Neuronal stem cell (in vitro differentiated cells): ENCODE measurements at regions not wholly inside any gene's neighbourhood (a gene's known extent, or its start where the extent isn't known, plus 50 kb on each side); places are given as distances from the start of the nearest gene placed in this dataset.

ENCODE experiments used
- DNase-seq: peaks from one replicate; pipeline ENCODE4 v3.0.0-alpha.2; 2013; ENCODE audit warnings: low spot score
- H2AFZ ChIP-seq: one replicate; pipeline ENCODE4 v1.6.1; 2013; ENCODE audit warnings: mild to moderate bottlenecking, low read length, inconsistent platforms
- H2AK5ac ChIP-seq: 2 replicates; pipeline ENCODE4 v1.6.1; 2013; ENCODE audit warnings: low read depth, mild to moderate bottlenecking, inconsistent platforms, low read length, moderate library complexity, mixed read lengths
- H2BK120ac ChIP-seq: 2 replicates; pipeline ENCODE4 v1.6.1; 2013; ENCODE audit warnings: low read depth, mild to moderate bottlenecking, inconsistent platforms, low read length, moderate library complexity, mixed read lengths
- H2BK12ac ChIP-seq: one replicate; pipeline ENCODE4 v1.6.1; 2013; ENCODE audit warnings: low read length, inconsistent platforms
- H2BK15ac ChIP-seq: 2 replicates; pipeline ENCODE4 v1.6.1; 2013; ENCODE audit warnings: mild to moderate bottlenecking, low read length, inconsistent platforms, mixed read lengths
- H2BK5ac ChIP-seq: one replicate; pipeline ENCODE4 v1.6.1; 2013; ENCODE audit warnings: inconsistent platforms, mild to moderate bottlenecking, low read length, moderate library complexity
- H3K14ac ChIP-seq: one replicate; pipeline ENCODE4 v1.6.1; 2013; ENCODE audit warnings: low read length, inconsistent platforms
- H3K18ac ChIP-seq: 2 replicates; pipeline ENCODE4 v1.6.1; 2013; ENCODE audit warnings: low read length, inconsistent platforms
- H3K23ac ChIP-seq: 2 replicates; pipeline ENCODE4 v1.6.1; 2013; ENCODE audit warnings: low read depth, mild to moderate bottlenecking, mixed read lengths, low read length, inconsistent platforms; ENCODE audit not compliant: poor library complexity
- H3K27ac ChIP-seq: replicated peaks from 3 replicates; pipeline ENCODE4 v1.5.1; 2013; ENCODE audit warnings: low read length, inconsistent platforms
- H3K27me3 ChIP-seq, 3 experiments: 2 replicates each; pipeline ENCODE4 v1.6.1; 2013; ENCODE audit warnings: low read length in 3 of 3, mild to moderate bottlenecking in 2 of 3, inconsistent platforms in 1 of 3, low read depth in 1 of 3, mixed read lengths in 1 of 3, moderate library complexity in 1 of 3; ENCODE audit not compliant: control insufficient read depth in 3 of 3, insufficient read depth in 3 of 3
- H3K36me3 ChIP-seq, 2 donors: replicated peaks in 1 of 2; 2 replicates each; pipeline ENCODE4 v1.6.1; 2013; ENCODE audit warnings: low read length in 2 of 2; ENCODE audit not compliant: control insufficient read depth in 2 of 2, insufficient read depth in 2 of 2
- H3K4ac ChIP-seq: 2 replicates; pipeline ENCODE4 v1.6.1; 2013; ENCODE audit warnings: inconsistent platforms, mild to moderate bottlenecking, low read length, moderate library complexity
- H3K4me1 ChIP-seq, 2 donors: 1 replicate in 1 of 2; 2 replicates in 1 of 2; pipeline ENCODE4 v1.6.1; 2013; ENCODE audit warnings: low read length in 2 of 2, low read depth in 1 of 2; ENCODE audit not compliant: control insufficient read depth in 2 of 2, insufficient read depth in 1 of 2
- H3K4me2 ChIP-seq: one replicate; pipeline ENCODE4 v1.6.1; 2013; ENCODE audit warnings: mild to moderate bottlenecking, low read length, inconsistent platforms; ENCODE audit not compliant: insufficient read depth, poor library complexity, severe bottlenecking
- H3K4me3 ChIP-seq, 2 donors: 2 replicates each; pipeline ENCODE4 v1.5.1; 2013; ENCODE audit warnings: low read length in 2 of 2, mild to moderate bottlenecking in 2 of 2, inconsistent platforms in 1 of 2, moderate library complexity in 1 of 2
- H3K79me1 ChIP-seq: one replicate; pipeline ENCODE4 v1.6.1; 2013; ENCODE audit warnings: low read depth, mild to moderate bottlenecking, inconsistent platforms, low read length, moderate library complexity
- H3K9ac ChIP-seq: one replicate; pipeline ENCODE4 v1.6.1; 2013; ENCODE audit warnings: mild to moderate bottlenecking, low read depth, low read length, inconsistent platforms; ENCODE audit not compliant: poor library complexity
- H3K9me3 ChIP-seq, 2 donors: replicated peaks in 1 of 2; 2 replicates each; pipeline versions ENCODE3 to v1.6.1; 2013; ENCODE audit warnings: low read length in 2 of 2, mild to moderate bottlenecking in 2 of 2, inconsistent platforms in 1 of 2, low read depth in 1 of 2, mixed read lengths in 1 of 2, moderate library complexity in 1 of 2; ENCODE audit not compliant: control insufficient read depth in 2 of 2, insufficient read depth in 1 of 2
- H4K8ac ChIP-seq: one replicate; pipeline ENCODE4 v1.6.1; 2013; ENCODE audit warnings: low read depth, mild to moderate bottlenecking, inconsistent platforms, low read length, moderate library complexity
- H4K91ac ChIP-seq: one replicate; pipeline ENCODE4 v1.6.1; 2013; ENCODE audit warnings: low read length, low read depth, mild to moderate bottlenecking, inconsistent platforms; ENCODE audit not compliant: poor library complexity
- WGBS, 2 donors: extraction: QIAGEN DNeasy Blood & Tissue Kit; methylation state at CpG; one replicate each; pipeline ENCODE4 v1.1.7; 2013; ENCODE audit warnings: missing lambda C conversion rate in 2 of 2, mixed read lengths in 1 of 2; ENCODE audit not compliant: insufficient read length in 2 of 2, insufficient replicate concordance in 1 of 2; ENCODE audit errors: extremely low coverage in 2 of 2; 5-methylcytosine and 5-hydroxymethylcytosine counted together

GRCh38 chr4:164617426-164617825 lies 136.5 kb upstream of the SMIM31 start:
- Histone ChIP-seq H2AFZ (no peak overlapping the region), H3K27me3 (no peaks in the 10 kb centered on the region), H2BK15ac (no peak overlapping the region), H2BK120ac (no peak overlapping the region), H2BK12ac (no peak overlapping the region), H4K8ac (no peak overlapping the region), H3K9ac (no peak overlapping the region), H2BK5ac (no peak overlapping the region), H3K4me1 (peaks cover 0 to 2% of the 10 kb centered on the region in 2 donors), H3K36me3 (no peaks in the 10 kb centered on the region), H3K9me3 (no peaks in the 10 kb centered on the region), H3K4me3 (no peak overlapping the region), H3K14ac (no peak overlapping the region), H3K4ac (no peak overlapping the region), H3K4me2 (no peak overlapping the region), H3K18ac (no peak overlapping the region), H3K27ac (no peak overlapping the region), H2AK5ac (no peak overlapping the region), H3K23ac (no peak overlapping the region), H3K79me1 (no peaks in the 10 kb centered on the region), H4K91ac (no peak overlapping the region)
- no peak for DNase-seq

- Histone ChIP-seq H2AK5ac (no peak overlapping the region), H4K8ac (no peak overlapping the region), H3K4me2 (no peak overlapping the region), H3K79me1 (no peaks in the 10 kb centered on the region), H3K27me3 (no peaks in the 10 kb centered on the region), H3K9ac (no peak overlapping the region), H3K27ac (no peak overlapping the region), H2AFZ (no peak overlapping the region), H3K14ac (no peak overlapping the region), H2BK12ac (no peak overlapping the region), H3K9me3 (no peaks in the 10 kb centered on the region), H3K4ac (no peak overlapping the region), H2BK120ac (no peak overlapping the region), H4K91ac (no peak overlapping the region), H3K36me3 (no peaks in the 10 kb centered on the region), H3K4me1 (peaks cover 0 to 2% of the 10 kb centered on the region in 2 donors), H2BK5ac (no peak overlapping the region), H3K23ac (no peak overlapping the region), H3K18ac (no peak overlapping the region), H2BK15ac (no peak overlapping the region), H3K4me3 (no peak overlapping the region)
- no peak for DNase-seq
- WGBS, 2 donors = no CpG with 5 or more reads among the region's 3 CpGs
Measured at GRCh38 chr4:164617911-164618310, 136.0 kb upstream of the SMIM31 start.

- Histone ChIP-seq H3K9me3 (no peaks in the 10 kb centered on the region), H2BK15ac (no peak overlapping the region), H2BK120ac (no peak overlapping the region), H3K4me3 (no peak overlapping the region), H3K36me3 (no peaks in the 10 kb centered on the region), H2BK5ac (no peak overlapping the region), H2AFZ (no peak overlapping the region), H2BK12ac (no peak overlapping the region), H3K79me1 (no peaks in the 10 kb centered on the region), H3K14ac (no peak overlapping the region), H3K23ac (no peak overlapping the region), H3K4ac (no peak overlapping the region), H3K4me2 (no peak overlapping the region), H2AK5ac (no peak overlapping the region), H3K18ac (no peak overlapping the region), H4K91ac (no peak overlapping the region), H4K8ac (no peak overlapping the region), H3K4me1 (no peaks in the 10 kb centered on the region), H3K27me3 (no peaks in the 10 kb centered on the region), H3K9ac (no peak overlapping the region), H3K27ac (no peak overlapping the region)
- WGBS, 2 donors = no CpG with 5 or more reads among the region's 4 CpGs
- no peak for DNase-seq
Measured at GRCh38 chr4:164621886-164622521, 131.9 kb upstream of the SMIM31 start.

- no CpG with 5 or more reads among the region's 1 CpG for WGBS, 2 donors
- Histone ChIP-seq H3K14ac (no peak overlapping the region), H4K91ac (no peak overlapping the region), H3K23ac (peak overlapping the region; percentile 69), H3K79me1 (no peaks in the 10 kb centered on the region), H3K27ac (no peak overlapping the region), H4K8ac (no peak overlapping the region), H2BK12ac (no peak overlapping the region), H3K4me3 (peak overlapping the region in 1 of 2 donors; percentile 62), H3K18ac (peak overlapping the region; percentile 67), H3K9ac (no peak overlapping the region), H2BK15ac (no peak overlapping the region), H3K4me2 (no peak overlapping the region), H3K9me3 (no peaks in the 10 kb centered on the region), H3K36me3 (no peaks in the 10 kb centered on the region), H2BK5ac (no peak overlapping the region), H2AK5ac (peak overlapping the region; percentile 23), H2BK120ac (no peak overlapping the region), H3K4ac (no peak overlapping the region), H3K27me3 (no peaks in the 10 kb centered on the region), H2AFZ (no peak overlapping the region), H3K4me1 (no peaks in the 10 kb centered on the region)
- DNase-seq = no peak
Measured at GRCh38 chr4:164623099-164623498, 130.8 kb upstream of the SMIM31 start.
